Activated CD8-positive, alpha-beta T cell treated with anti-CD3 and anti-CD28 coated beads for 36 hours (primary cell): ENCODE measurements at regions not wholly inside any gene's neighbourhood (a gene's known extent, or its start where the extent isn't known, plus 50 kb on each side); places are given as distances from the start of the nearest gene placed in this dataset.

Experiments used
- ATAC-seq: fragments of 200-7000 bp; cut with Tn5 transposase; one replicate; pipeline ENCODE4 v1.10.0; 2021; ENCODE audit warnings: mild to moderate bottlenecking, moderate library complexity
- CTCF ChIA-PET: fragments of 350-600 bp; sonication (Branson Sonifier 250); formaldehyde crosslinking; loops from one replicate; lab custom pipeline; 2021; ENCODE audit warnings: antibody characterized with exemption; lab: Charles Lee
- POLR2A ChIA-PET: fragments of 350-600 bp; sonication (Branson Sonifier 250); formaldehyde crosslinking; loops from one replicate; lab custom pipeline; 2021; ENCODE audit warnings: antibody characterized with exemption; lab: Charles Lee
- DNase-seq: peaks from one replicate; pipeline ENCODE4 v3.0.0-alpha.2; 2020
- H3K27ac Mint-ChIP-seq: one replicate; pipeline ENCODE4 v1.8.0; 2021; ENCODE audit warnings: mild to moderate bottlenecking, mixed read lengths
- H3K27me3 Mint-ChIP-seq: one replicate; pipeline ENCODE4 v1.8.0; 2021; ENCODE audit warnings: mixed read lengths
- H3K36me3 Mint-ChIP-seq: one replicate; pipeline ENCODE4 v1.8.0; 2021; ENCODE audit warnings: low read depth, mixed read lengths
- H3K4me1 Mint-ChIP-seq: one replicate; pipeline ENCODE4 v1.8.0; 2021; ENCODE audit warnings: low read depth, mixed read lengths
- H3K4me3 Mint-ChIP-seq: one replicate; pipeline ENCODE4 v1.8.0; 2021; ENCODE audit warnings: mild to moderate bottlenecking, moderate library complexity, mixed read lengths
- H3K9me3 Mint-ChIP-seq: one replicate; pipeline ENCODE4 v1.8.0; 2021; ENCODE audit warnings: mixed read lengths
- CTCF ChIP-seq: fragments of 200-600 bp; IDR thresholded peaks from one replicate; pipeline ENCODE4 v1.8.0; 2022; ENCODE audit warnings: antibody characterized with exemption, mild to moderate bottlenecking
- intact Hi-C: fragments of 100-400 bp; cut with micrococcal nuclease; formaldehyde crosslinking; loops from one replicate; pipeline ENCODE4 v1.10.0; 2022

GRCh38 chr2:58866946-58867345 lies 625.8 kb upstream of the FANCL start:
- CTCF ChIA-PET: no interaction called here
- Mint-ChIP-seq H3K36me3 (no peaks in the 10 kb centered on the region), H3K27me3 (peaks cover 4% of the 10 kb centered on the region), H3K27ac (no peak overlapping the region), H3K4me3 (no peak overlapping the region), H3K4me1 (peaks cover 7% of the 10 kb centered on the region), H3K9me3 (no peaks in the 10 kb centered on the region)
- ATAC-seq (no peak), DNase-seq (no peak)
- POLR2A ChIA-PET: no interaction called here
- intact Hi-C loops: no loop called here
- TF ChIP-seq CTCF: no peak

- Mint-ChIP-seq H3K27me3 (peaks cover 4% of the 10 kb centered on the region), H3K4me1 (peaks cover 7% of the 10 kb centered on the region), H3K9me3 (no peaks in the 10 kb centered on the region), H3K27ac (no peak overlapping the region), H3K4me3 (no peak overlapping the region), H3K36me3 (no peaks in the 10 kb centered on the region)
- DNase-seq (no peak), ATAC-seq (no peak)
- POLR2A ChIA-PET: no interaction called here
- CTCF ChIA-PET: interaction anchor here (0.9 kb wide), 1 partner anchor 159 kb away, joined by 3 read pairs; no protein-coding TSS in a partner anchor
- intact Hi-C loops: no loop called here
- TF ChIP-seq CTCF: no peak
Measured at GRCh38 chr2:58866527-58866926, 625.4 kb upstream of the FANCL start.

GRCh38 chr2:58866040-58866439 lies 624.9 kb upstream of the FANCL start:
- Mint-ChIP-seq H3K27ac (no peak overlapping the region), H3K9me3 (no peaks in the 10 kb centered on the region), H3K27me3 (peaks cover 4% of the 10 kb centered on the region), H3K4me1 (peaks cover 7% of the 10 kb centered on the region), H3K36me3 (no peaks in the 10 kb centered on the region), H3K4me3 (no peak overlapping the region)
- ChIA-PET POLR2A (no interaction called here), CTCF (interaction anchor here (0.9 kb wide), 1 partner anchor 159 kb away, joined by 3 read pairs; no protein-coding TSS in a partner anchor)
- TF ChIP-seq CTCF: no peak
- peak; percentile 31 for DNase-seq
- ATAC-seq: peak; percentile 51
- intact Hi-C loops: no loop called here

GRCh38 chr2:58865436-58865835 lies 624.3 kb upstream of the FANCL start:
- H3K9me3 Mint-ChIP-seq: no peaks in the 10 kb centered on the region
- H3K36me3 Mint-ChIP-seq: no peaks in the 10 kb centered on the region
- H3K27ac Mint-ChIP-seq: no peak overlapping the region
- H3K4me1 Mint-ChIP-seq: peaks cover 7% of the 10 kb centered on the region
- CTCF ChIA-PET: no interaction called here
- intact Hi-C loops: no loop called here
- POLR2A ChIA-PET: no interaction called here
- H3K27me3 Mint-ChIP-seq: peaks cover 4% of the 10 kb centered on the region
- TF ChIP-seq CTCF: no peak
- ATAC-seq (peak; percentile 37), DNase-seq (no peak)
- H3K4me3 Mint-ChIP-seq: no peak overlapping the region

GRCh38 chr2:58862244-58862643 lies 621.1 kb upstream of the FANCL start:
- POLR2A ChIA-PET: no interaction called here
- TF ChIP-seq CTCF: no peak
- CTCF ChIA-PET: no interaction called here
- Mint-ChIP-seq H3K4me3 (no peak overlapping the region), H3K36me3 (no peaks in the 10 kb centered on the region), H3K27me3 (peaks cover 1% of the 10 kb centered on the region), H3K4me1 (peaks cover 7% of the 10 kb centered on the region), H3K9me3 (no peaks in the 10 kb centered on the region), H3K27ac (no peak overlapping the region)
- intact Hi-C loops: no loop called here
- DNase-seq (no peak), ATAC-seq (no peak)
